ENCODE measurements at regions not wholly inside any gene's neighbourhood (a gene's known extent, or its start where the extent isn't known, plus 50 kb on each side); places are given as distances from the start of the nearest gene placed in this dataset.

DNA sequence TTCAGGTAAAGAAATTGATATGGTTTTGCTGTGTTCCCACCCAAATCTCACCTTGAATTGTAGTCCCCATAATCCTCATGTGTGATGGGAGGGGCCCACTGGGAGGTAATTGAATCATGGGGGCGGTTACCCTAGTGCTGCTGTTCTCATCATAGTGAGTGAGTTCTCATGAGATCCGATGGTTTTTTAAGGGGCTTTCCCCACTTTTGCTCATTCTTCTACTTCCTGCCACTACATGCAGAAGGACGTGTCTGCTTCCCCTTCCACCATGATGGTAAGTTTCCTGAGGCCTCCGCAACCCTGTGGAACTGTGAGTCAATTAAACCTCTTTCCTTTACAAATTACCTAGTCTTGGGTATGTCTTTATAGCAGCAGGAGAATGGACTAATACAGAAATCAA is 69.3 kb downstream of the MIS18A start:
- TF ChIP-seq CTCF (IDR thresholded peaks at IDR 0.05) (no peak), POLR2A (IDR thresholded peaks at IDR 0.05) (no peak)
